ENCODE measurements at regions not wholly inside any gene's neighbourhood (a gene's known extent, or its start where the extent isn't known, plus 50 kb on each side); places are given as distances from the start of the nearest gene placed in this dataset.

- TF ChIP-seq EZH2 (IDR thresholded peaks at IDR 0.05; ENCODE audit: borderline replicate concordance, low read length) (no peak), CTCF (conservative IDR thresholded peaks at IDR 0.05 in 1 of 2, IDR thresholded peaks at IDR 0.05 in 1 of 2; ENCODE audit: extremely low read depth in 1 of 2, insufficient read depth in 1 of 2, low read depth in 1 of 2, low read length in 2 of 2) (no peak)
These were observed 223.2 kb downstream of the PMAIP1 start for GRCh38 chr18:60123031-60123430.

Measured in mammary epithelial cell (primary cell).